ENCODE measurements at regions not wholly inside any gene's neighbourhood (a gene's known extent, or its start where the extent isn't known, plus 50 kb on each side); places are given as distances from the start of the nearest gene placed in this dataset.

DNA sequence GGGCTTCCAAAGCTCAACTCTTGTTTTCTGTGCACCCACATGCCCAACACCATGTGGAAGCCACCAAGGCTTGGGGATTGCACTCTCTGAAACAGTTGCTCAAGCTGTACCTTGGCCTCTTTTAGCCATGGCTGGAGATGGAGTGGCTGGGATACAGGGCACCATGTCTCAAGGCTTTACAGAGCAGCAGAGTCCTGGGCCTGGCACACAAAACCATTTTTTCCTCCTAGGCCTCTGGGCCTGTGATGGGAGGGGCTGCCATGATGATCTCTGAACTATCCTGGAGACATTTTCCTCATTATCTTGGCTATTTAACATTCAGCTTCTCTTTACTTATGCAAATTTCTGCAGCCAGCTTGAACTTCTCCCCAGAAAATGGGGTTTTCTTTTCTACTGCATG, 179.7 kb upstream of the LRP1B start:
- TF ChIP-seq, protein P1, sequence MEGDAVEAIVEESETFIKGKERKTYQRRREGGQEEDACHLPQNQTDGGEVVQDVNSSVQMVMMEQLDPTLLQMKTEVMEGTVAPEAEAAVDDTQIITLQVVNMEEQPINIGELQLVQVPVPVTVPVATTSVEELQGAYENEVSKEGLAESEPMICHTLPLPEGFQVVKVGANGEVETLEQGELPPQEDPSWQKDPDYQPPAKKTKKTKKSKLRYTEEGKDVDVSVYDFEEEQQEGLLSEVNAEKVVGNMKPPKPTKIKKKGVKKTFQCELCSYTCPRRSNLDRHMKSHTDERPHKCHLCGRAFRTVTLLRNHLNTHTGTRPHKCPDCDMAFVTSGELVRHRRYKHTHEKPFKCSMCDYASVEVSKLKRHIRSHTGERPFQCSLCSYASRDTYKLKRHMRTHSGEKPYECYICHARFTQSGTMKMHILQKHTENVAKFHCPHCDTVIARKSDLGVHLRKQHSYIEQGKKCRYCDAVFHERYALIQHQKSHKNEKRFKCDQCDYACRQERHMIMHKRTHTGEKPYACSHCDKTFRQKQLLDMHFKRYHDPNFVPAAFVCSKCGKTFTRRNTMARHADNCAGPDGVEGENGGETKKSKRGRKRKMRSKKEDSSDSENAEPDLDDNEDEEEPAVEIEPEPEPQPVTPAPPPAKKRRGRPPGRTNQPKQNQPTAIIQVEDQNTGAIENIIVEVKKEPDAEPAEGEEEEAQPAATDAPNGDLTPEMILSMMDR (IDR thresholded peaks at IDR 0.05 in 8 of 11, conservative IDR thresholded peaks at IDR 0.05 in 3 of 11) = no peak
- TF ChIP-seq POLR2AphosphoS5 (IDR thresholded peaks at IDR 0.05) = no peak
- no peak for TF ChIP-seq POLR2A (IDR thresholded peaks at IDR 0.05)
